SU-DHL-6 (cell line): ENCODE measurements at regions not wholly inside any gene's neighbourhood (a gene's known extent, or its start where the extent isn't known, plus 50 kb on each side); places are given as distances from the start of the nearest gene placed in this dataset.

Experiments used
- EZH2phosphoT487 ChIP-seq: fragments of 200-600 bp; sonication (generic), shearing (Covaris generic); conservative IDR thresholded peaks from 2 replicates; pipeline ENCODE4 v1.6.1; 2018; ENCODE audit warnings: mild to moderate bottlenecking, antibody characterized with exemption, low read length, moderate library complexity, mixed read lengths
- TF ChIP-seq, protein P1 (sequence below): fragments of 200-600 bp; sonication (generic); IDR thresholded peaks from one replicate; pipeline ENCODE4 v1.5.1; 2017; ENCODE audit warnings: antibody characterized with exemption, mild to moderate bottlenecking, low read length, moderate library complexity; ENCODE audit not compliant: insufficient read depth, poor library complexity, severe bottlenecking

DNA sequence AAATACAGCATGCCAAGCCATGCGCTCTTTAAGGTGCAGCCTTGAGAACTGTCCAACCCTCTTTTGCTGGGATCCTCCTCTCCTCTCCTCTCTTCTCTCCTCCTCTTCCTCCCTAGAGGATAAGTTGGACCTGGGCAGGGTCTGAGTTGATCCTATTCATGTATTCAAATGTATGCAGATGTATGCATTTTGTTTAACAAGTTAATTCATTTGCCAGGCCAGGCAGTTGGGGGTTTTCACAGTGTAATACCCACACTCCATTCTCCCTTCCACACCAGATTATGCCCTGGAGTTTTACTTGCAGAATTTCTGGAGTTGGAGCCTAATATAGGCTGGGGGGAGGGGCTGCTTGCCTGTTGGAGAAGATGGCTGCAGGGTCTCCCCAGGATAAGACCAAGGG, 226.2 kb upstream of the SDK2 start:
- TF ChIP-seq, protein P1, sequence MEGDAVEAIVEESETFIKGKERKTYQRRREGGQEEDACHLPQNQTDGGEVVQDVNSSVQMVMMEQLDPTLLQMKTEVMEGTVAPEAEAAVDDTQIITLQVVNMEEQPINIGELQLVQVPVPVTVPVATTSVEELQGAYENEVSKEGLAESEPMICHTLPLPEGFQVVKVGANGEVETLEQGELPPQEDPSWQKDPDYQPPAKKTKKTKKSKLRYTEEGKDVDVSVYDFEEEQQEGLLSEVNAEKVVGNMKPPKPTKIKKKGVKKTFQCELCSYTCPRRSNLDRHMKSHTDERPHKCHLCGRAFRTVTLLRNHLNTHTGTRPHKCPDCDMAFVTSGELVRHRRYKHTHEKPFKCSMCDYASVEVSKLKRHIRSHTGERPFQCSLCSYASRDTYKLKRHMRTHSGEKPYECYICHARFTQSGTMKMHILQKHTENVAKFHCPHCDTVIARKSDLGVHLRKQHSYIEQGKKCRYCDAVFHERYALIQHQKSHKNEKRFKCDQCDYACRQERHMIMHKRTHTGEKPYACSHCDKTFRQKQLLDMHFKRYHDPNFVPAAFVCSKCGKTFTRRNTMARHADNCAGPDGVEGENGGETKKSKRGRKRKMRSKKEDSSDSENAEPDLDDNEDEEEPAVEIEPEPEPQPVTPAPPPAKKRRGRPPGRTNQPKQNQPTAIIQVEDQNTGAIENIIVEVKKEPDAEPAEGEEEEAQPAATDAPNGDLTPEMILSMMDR: no peak
- no peak for TF ChIP-seq EZH2phosphoT487
